ENCODE measurements at regions not wholly inside any gene's neighbourhood (a gene's known extent, or its start where the extent isn't known, plus 50 kb on each side); places are given as distances from the start of the nearest gene placed in this dataset.
A peak's percentile ranks its signal among the peaks of the same experiment; 100 is the strongest.

DNA sequence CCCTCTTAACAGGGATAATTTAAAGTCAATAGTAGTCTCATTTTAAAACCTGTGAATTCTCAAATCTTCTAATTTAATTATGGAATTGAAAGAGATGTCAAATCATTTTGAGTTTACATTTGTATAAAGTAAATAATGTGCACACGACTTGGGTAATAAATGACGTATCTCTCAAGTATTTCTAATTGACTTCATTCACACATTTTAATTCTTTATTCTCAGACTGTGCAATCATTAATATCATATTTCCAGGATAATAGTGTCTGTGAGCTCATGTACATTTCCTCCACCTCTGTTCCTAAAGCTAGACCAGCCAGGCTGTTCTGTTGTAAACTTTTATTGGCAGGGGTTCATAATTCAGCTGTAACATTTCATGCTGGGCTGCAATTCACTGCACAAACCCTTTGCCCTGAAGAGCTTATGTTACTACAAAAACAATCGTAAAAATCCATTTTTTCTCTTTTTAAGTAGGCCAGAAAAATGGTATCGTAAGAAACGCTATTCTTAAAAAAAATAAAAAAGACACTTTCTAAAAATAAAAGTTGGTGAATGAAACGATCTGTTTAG lies 1103.1 kb upstream of the TENM3 start:
- H3K4me1 ChIP-seq (ENCODE audit: control insufficient read depth in 1 of 2, extremely low read depth in 1 of 2, insufficient read depth in 2 of 2, low read length in 2 of 2): no peaks in the 10 kb centered on the region
- POLR2A ChIA-PET: no interaction called here
- Mint-ChIP-seq H3K27me3 (peaks cover 0 to 5% of the 10 kb centered on the region in 2 donors), H3K36me3 (no peaks in the 10 kb centered on the region), H3K27ac (no peak overlapping the region), H3K4me1 (no peaks in the 10 kb centered on the region), H3K9me3 (no peaks in the 10 kb centered on the region), H3K4me3 (no peak overlapping the region)
- WGBS (ENCODE audit: insufficient coverage): 67% methylated on average over 1 of the region's 6 CpGs
- no peak overlapping the region for H3K4me3 ChIP-seq (ENCODE audit: control insufficient read depth in 1 of 2, extremely low read depth in 1 of 2, low read length in 1 of 2)
- H3K9me3 ChIP-seq: no peaks in the 10 kb centered on the region
- no peak overlapping the region for H3K27ac ChIP-seq (ENCODE audit: low read length)
- ATAC-seq (replicated peaks in 1 of 4): no peak
- DNase-seq: no peak
- H3K27me3 ChIP-seq (replicated peaks in 1 of 2; ENCODE audit: control insufficient read depth in 2 of 2, extremely low read depth in 1 of 2, insufficient read depth in 2 of 2, low read length in 1 of 2): no peaks in the 10 kb centered on the region
- H3K36me3 ChIP-seq (ENCODE audit: control insufficient read depth in 2 of 2, extremely low read depth in 1 of 2, insufficient read depth in 1 of 2, low read length in 1 of 2): no peaks in the 10 kb centered on the region
- CTCF ChIA-PET: no interaction called here

DNA sequence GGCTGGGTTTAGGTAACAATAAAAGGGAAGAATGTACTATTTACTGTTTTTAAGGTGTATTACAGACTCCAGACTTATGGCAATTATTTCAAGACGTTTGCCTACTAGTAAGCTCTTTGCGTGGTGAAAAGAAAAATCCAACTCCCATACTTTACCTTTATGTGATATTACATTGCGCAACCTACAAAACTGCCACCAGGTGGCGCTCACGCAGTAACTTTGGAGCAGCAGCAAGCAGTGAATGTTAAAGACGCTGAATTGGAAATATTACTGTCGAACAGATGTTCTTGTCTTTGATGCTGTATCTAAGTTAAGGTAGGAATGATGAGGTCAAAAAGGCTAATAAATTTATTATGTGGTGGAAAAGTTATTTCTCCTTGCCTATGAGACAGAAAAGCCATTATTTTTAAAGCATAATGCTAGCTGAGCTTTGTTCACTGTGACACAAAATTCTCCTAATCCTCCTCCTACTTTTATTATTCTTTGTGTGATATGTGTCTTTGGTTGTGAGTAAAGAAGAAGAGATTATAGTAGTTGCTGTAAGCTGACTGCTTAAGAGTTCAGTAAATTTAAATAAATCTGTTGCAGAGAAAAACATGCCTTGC lies 1099.8 kb upstream of the TENM3 start:
- Mint-ChIP-seq H3K4me3 (no peak overlapping the region), H3K36me3 (no peaks in the 10 kb centered on the region), H3K9me3 (peaks cover 0 to 4% (median 0%) of the 10 kb centered on the region in 3 donors), H3K4me1 (no peaks in the 10 kb centered on the region), H3K27me3 (peaks cover 0 to 5% of the 10 kb centered on the region in 2 donors), H3K27ac (no peak overlapping the region)
- ChIA-PET CTCF (interaction anchor here (0.5 to 2.0 kb wide), 6 partner anchors 9 to 1781 kb away, joined by 3 to 6 read pairs (median 4); no protein-coding TSS in a partner anchor), POLR2A (no interaction called here)
- H3K4me1 ChIP-seq (ENCODE audit: control insufficient read depth in 1 of 2, extremely low read depth in 1 of 2, insufficient read depth in 2 of 2, low read length in 2 of 2): no peaks in the 10 kb centered on the region
- H3K36me3 ChIP-seq (ENCODE audit: control insufficient read depth in 2 of 2, extremely low read depth in 1 of 2, insufficient read depth in 1 of 2, low read length in 1 of 2): no peaks in the 10 kb centered on the region
- H3K9me3 ChIP-seq: no peaks in the 10 kb centered on the region
- DNase-seq: peak in 34 of 35 experiments; percentile 4 to 75 (median 44)
- H3K27me3 ChIP-seq (replicated peaks in 1 of 2; ENCODE audit: control insufficient read depth in 2 of 2, extremely low read depth in 1 of 2, insufficient read depth in 2 of 2, low read length in 1 of 2): no peaks in the 10 kb centered on the region
- H3K27ac ChIP-seq (ENCODE audit: low read length): no peak overlapping the region
- 14% methylated on average over 2 of the region's 7 CpGs for WGBS (ENCODE audit: insufficient coverage)
- no peak overlapping the region for H3K4me3 ChIP-seq (ENCODE audit: control insufficient read depth in 1 of 2, extremely low read depth in 1 of 2, low read length in 1 of 2)
- peak in 1 of 4 experiments; percentile 38 for ATAC-seq (replicated peaks in 1 of 4)

DNA sequence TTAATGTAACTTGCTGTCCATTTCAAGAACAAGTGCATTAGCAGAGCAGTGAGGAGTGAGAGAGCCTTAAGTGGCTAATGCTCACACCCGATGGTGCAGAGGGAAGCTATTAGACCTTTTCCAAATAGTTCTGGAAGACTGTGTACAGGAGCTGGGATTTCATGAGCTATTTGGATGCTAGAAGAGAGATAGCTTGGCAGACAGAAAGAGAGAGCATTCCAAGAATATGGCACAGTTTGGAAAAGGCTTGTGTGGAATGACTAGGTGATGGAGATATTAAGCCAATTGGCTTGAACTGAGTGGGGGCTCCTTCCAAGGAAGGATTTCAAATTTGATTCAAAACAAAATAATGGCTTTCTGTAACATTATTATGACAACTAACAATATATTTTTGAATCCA lies 1097.2 kb upstream of the TENM3 start:
- Histone ChIP-seq H3K4me3 (ENCODE audit: control insufficient read depth in 1 of 2, extremely low read depth in 1 of 2, low read length in 1 of 2) (no peak overlapping the region), H3K27ac (ENCODE audit: low read length) (no peak overlapping the region), H3K36me3 (ENCODE audit: control insufficient read depth in 2 of 2, extremely low read depth in 1 of 2, insufficient read depth in 1 of 2, low read length in 1 of 2) (no peaks in the 10 kb centered on the region), H3K4me1 (ENCODE audit: control insufficient read depth in 1 of 2, extremely low read depth in 1 of 2, insufficient read depth in 2 of 2, low read length in 2 of 2) (no peaks in the 10 kb centered on the region), H3K27me3 (replicated peaks in 1 of 2; ENCODE audit: control insufficient read depth in 2 of 2, extremely low read depth in 1 of 2, insufficient read depth in 2 of 2, low read length in 1 of 2) (no peaks in the 10 kb centered on the region), H3K9me3 (no peaks in the 10 kb centered on the region)
- Mint-ChIP-seq H3K4me1 (no peaks in the 10 kb centered on the region), H3K9me3 (peaks cover 0 to 4% (median 0%) of the 10 kb centered on the region in 3 donors), H3K4me3 (no peak overlapping the region), H3K27me3 (peaks cover 0 to 5% of the 10 kb centered on the region in 2 donors), H3K27ac (no peak overlapping the region), H3K36me3 (no peaks in the 10 kb centered on the region)
- DNase-seq: no peak
- ATAC-seq (replicated peaks in 1 of 4): no peak
- 86% methylated on average over 1 of the region's 1 CpG for WGBS (ENCODE audit: insufficient coverage)
- ChIA-PET CTCF (interaction anchor here in 1 of 2 donors (1.6 kb wide), 1 partner anchor 11 kb away, joined by 5 read pairs; no protein-coding TSS in a partner anchor), POLR2A (no interaction called here)

DNA sequence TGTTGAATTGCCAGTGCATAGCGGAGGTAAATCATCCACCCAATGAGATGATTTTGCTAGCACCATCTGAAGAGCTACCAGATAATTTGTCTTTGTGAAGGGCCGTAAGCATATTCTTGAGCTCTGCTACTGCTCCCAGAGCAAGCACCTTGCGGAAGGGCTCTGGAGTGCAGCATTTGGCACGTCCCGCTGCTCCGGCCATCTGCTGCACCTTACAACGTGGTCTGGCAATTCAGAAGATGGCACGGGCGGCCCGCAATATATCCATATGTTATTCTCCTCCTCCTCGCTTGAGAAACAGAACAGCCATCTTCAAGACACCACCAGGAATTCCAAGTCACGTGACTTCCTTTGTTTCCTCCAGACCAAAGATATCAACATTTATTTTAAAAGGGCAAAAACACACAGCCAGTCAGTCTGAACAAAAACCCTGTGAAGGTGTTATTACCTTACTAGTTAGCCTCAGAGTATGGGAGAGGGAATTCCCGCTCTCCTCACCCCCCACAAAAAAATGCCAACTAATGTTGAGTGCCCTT lies 1095.7 kb upstream of the TENM3 start:
- Mint-ChIP-seq H3K4me3 (no peak overlapping the region), H3K27ac (no peak overlapping the region), H3K4me1 (no peaks in the 10 kb centered on the region), H3K27me3 (peaks cover 0 to 3% of the 10 kb centered on the region in 2 donors), H3K36me3 (no peaks in the 10 kb centered on the region), H3K9me3 (peaks cover 0 to 4% (median 0%) of the 10 kb centered on the region in 3 donors)
- Histone ChIP-seq H3K36me3 (ENCODE audit: control insufficient read depth in 2 of 2, extremely low read depth in 1 of 2, insufficient read depth in 1 of 2, low read length in 1 of 2) (no peaks in the 10 kb centered on the region), H3K27ac (ENCODE audit: low read length) (no peak overlapping the region), H3K4me3 (ENCODE audit: control insufficient read depth in 1 of 2, extremely low read depth in 1 of 2, low read length in 1 of 2) (no peak overlapping the region), H3K27me3 (replicated peaks in 1 of 2; ENCODE audit: control insufficient read depth in 2 of 2, extremely low read depth in 1 of 2, insufficient read depth in 2 of 2, low read length in 1 of 2) (no peaks in the 10 kb centered on the region), H3K9me3 (no peaks in the 10 kb centered on the region), H3K4me1 (ENCODE audit: control insufficient read depth in 1 of 2, extremely low read depth in 1 of 2, insufficient read depth in 2 of 2, low read length in 2 of 2) (no peaks in the 10 kb centered on the region)
- DNase-seq: no peak
- 83% methylated on average over 11 of the region's 13 CpGs for WGBS (ENCODE audit: insufficient coverage)
- no peak for ATAC-seq (replicated peaks in 1 of 4)
- ChIA-PET CTCF (interaction anchor here in 1 of 2 donors (1.6 kb wide), 1 partner anchor 13 kb away, joined by 5 read pairs; no protein-coding TSS in a partner anchor), POLR2A (no interaction called here)

DNA sequence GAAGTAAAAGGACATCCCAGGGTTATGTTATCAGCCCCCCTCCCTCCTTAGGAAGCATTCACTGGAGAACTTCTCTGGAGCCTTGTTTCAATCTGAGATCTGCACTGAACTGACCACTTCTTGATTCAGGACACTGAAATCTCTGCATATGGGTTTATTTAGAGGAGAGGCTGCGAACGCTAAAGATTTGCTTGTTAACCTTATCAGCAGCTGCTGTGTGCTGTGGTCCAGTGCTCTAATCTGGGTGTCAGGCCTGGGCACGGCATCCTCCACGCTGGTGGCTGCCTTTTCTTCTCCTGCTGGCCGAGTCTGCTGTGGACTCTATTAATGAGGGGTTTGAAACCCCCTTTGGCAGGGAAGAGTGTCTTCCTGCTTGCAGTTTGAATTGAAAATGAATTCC lies 1094.7 kb upstream of the TENM3 start:
- Mint-ChIP-seq H3K4me3 (no peak overlapping the region), H3K27me3 (no peaks in the 10 kb centered on the region), H3K36me3 (no peaks in the 10 kb centered on the region), H3K4me1 (no peaks in the 10 kb centered on the region), H3K27ac (no peak overlapping the region), H3K9me3 (peaks cover 0 to 4% (median 0%) of the 10 kb centered on the region in 3 donors)
- POLR2A ChIA-PET: no interaction called here
- no peaks in the 10 kb centered on the region for H3K9me3 ChIP-seq
- no peaks in the 10 kb centered on the region for H3K27me3 ChIP-seq (replicated peaks in 1 of 2; ENCODE audit: control insufficient read depth in 2 of 2, extremely low read depth in 1 of 2, insufficient read depth in 2 of 2, low read length in 1 of 2)
- CTCF ChIA-PET: no interaction called here
- no peaks in the 10 kb centered on the region for H3K4me1 ChIP-seq (ENCODE audit: control insufficient read depth in 1 of 2, extremely low read depth in 1 of 2, insufficient read depth in 2 of 2, low read length in 2 of 2)
- DNase-seq: no peak
- ATAC-seq (replicated peaks in 1 of 4): no peak
- H3K27ac ChIP-seq (ENCODE audit: low read length): no peak overlapping the region
- WGBS (ENCODE audit: insufficient coverage): 78% methylated on average over 4 of the region's 5 CpGs
- no peaks in the 10 kb centered on the region for H3K36me3 ChIP-seq (ENCODE audit: control insufficient read depth in 2 of 2, extremely low read depth in 1 of 2, insufficient read depth in 1 of 2, low read length in 1 of 2)
- H3K4me3 ChIP-seq (ENCODE audit: control insufficient read depth in 1 of 2, extremely low read depth in 1 of 2, low read length in 1 of 2): no peak overlapping the region

DNA sequence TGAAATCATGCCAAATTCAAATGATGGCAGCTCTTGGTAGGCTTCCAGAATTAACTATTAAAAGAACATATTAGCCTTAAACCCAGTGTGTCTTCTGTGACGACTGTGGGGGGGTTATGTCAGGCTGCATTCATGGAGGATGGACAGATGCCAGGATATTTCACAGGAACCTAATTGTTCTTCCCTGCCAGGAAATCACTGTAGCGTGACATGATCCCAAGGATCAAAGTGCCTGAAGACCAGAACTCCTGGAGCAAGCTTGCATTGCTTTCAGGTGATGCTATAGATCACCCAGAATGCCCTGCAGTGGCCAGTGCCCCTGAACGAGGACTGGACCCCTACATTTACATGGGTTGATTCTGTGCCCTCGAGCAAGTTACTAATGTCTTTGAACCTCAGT lies 1093.0 kb upstream of the TENM3 start:
- Histone ChIP-seq H3K36me3 (ENCODE audit: control insufficient read depth in 2 of 2, extremely low read depth in 1 of 2, insufficient read depth in 1 of 2, low read length in 1 of 2) (no peaks in the 10 kb centered on the region), H3K27me3 (replicated peaks in 1 of 2; ENCODE audit: control insufficient read depth in 2 of 2, extremely low read depth in 1 of 2, insufficient read depth in 2 of 2, low read length in 1 of 2) (no peaks in the 10 kb centered on the region), H3K4me1 (ENCODE audit: control insufficient read depth in 1 of 2, extremely low read depth in 1 of 2, insufficient read depth in 2 of 2, low read length in 2 of 2) (no peaks in the 10 kb centered on the region), H3K4me3 (ENCODE audit: control insufficient read depth in 1 of 2, extremely low read depth in 1 of 2, low read length in 1 of 2) (no peak overlapping the region), H3K27ac (ENCODE audit: low read length) (no peak overlapping the region), H3K9me3 (no peaks in the 10 kb centered on the region)
- peaks cover 0 to 4% (median 4%) of the 10 kb centered on the region in 3 donors for H3K9me3 Mint-ChIP-seq
- WGBS (ENCODE audit: insufficient coverage): 80% methylated on average over 1 of the region's 4 CpGs
- ATAC-seq (replicated peaks in 1 of 4) (no peak), DNase-seq (no peak)
- ChIA-PET CTCF (interaction anchor here in 1 of 2 donors (0.8 kb wide), 1 partner anchor 8 kb away, joined by 4 read pairs; no protein-coding TSS in a partner anchor), POLR2A (no interaction called here)
- no peak overlapping the region for H3K27ac Mint-ChIP-seq
- no peak overlapping the region for H3K4me3 Mint-ChIP-seq
- no peaks in the 10 kb centered on the region for H3K4me1 Mint-ChIP-seq
- no peaks in the 10 kb centered on the region for H3K27me3 Mint-ChIP-seq
- H3K36me3 Mint-ChIP-seq: no peaks in the 10 kb centered on the region
